HT-29 (cell line): ENCODE measurements at regions not wholly inside any gene's neighbourhood (a gene's known extent, or its start where the extent isn't known, plus 50 kb on each side); places are given as distances from the start of the nearest gene placed in this dataset.
A peak's percentile ranks its signal among the peaks of the same experiment; 100 is the strongest.

Experiments
- DNase-seq: peaks from one replicate; pipeline ENCODE4 v3.0.0-alpha.2; 2015; ENCODE audit warnings: low spot score

DNA sequence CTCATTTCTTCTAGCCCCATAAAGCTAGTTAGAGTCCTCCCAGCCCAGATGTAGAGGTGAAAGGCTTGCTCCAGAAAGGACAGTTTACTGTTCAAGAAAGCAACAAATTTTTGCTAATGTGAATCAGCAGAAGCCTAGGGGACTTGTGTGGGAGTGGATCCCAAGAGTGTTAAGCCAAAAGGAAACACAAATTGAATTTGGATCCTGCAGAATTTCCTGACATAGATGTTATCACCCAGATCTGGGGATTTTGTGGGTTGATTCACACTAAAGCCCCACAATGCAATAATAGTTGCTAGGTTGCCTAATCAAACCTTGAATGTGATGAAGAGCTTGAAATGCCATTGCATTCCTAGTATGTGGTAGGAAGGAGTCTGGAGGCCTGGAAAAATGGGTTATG, 135.2 kb upstream of the HS3ST3A1 start:
- no peak for DNase-seq

- no peak for DNase-seq
Observed at GRCh38 chr17:13740686-13741085, 139.0 kb upstream of the HS3ST3A1 start.

DNA sequence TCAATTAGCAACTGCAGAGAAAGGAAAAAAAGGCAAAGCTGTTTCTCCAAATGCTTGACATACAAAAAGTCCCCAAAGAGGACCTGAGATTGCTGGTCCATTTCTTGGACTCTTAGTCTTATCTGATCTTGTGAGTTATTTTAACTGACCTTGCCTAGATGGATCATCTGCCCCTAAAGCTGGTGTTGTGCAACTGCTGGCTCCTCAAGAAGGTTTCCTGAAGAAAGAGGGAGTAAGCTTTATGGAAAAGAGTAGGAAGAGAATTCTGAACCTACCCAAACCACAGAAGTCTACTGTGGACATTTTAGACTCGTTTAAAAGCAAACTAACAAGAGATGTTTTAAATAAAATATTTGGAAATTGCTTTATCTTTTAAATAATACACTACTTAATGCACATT, 140.0 kb upstream of the HS3ST3A1 start:
- DNase-seq, result no peak

DNA sequence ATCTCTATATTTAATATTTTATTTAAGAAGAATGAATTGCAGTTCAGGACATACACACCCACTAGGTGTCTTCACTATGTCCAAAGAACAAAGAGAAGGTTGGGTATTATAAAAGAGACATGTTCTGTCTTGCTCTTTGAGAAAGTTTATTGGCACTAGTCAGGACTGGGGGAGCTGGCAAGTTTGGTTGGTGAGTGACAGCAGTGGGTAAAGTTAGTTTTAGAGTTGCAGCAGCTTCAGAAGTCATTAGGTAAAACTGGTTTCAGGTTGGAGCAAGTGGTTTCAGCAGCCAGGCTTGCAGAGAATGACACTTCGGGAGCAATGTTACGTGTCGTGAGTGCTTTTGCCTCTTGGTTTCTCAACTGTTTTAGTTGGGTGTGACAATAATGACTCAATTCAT, 142.2 kb upstream of the HS3ST3A1 start:
- DNase-seq, result no peak

GRCh38 chr17:13746404-13746803, 144.7 kb upstream of the HS3ST3A1 start:
- no peak for DNase-seq

- no peak for DNase-seq
Observed at GRCh38 chr17:13749166-13749890, 147.6 kb upstream of the HS3ST3A1 start.

DNA sequence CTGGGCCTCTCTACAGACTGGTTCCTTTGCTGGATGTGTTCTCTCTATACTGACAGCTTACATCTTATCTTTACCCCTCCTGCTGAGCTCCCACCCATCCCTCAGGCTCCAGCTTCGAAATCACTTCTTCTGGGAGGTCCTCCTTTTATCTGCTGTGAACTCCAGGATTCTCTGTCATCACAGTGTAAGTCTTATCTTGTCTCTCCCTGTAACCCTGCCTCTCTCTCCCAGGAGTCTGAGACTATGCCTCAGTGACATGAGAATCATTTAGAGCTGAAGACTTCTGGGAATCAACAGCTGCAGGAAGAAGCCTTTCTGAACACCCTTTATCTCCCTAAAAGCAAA, 148.1 kb upstream of the HS3ST3A1 start:
- DNase-seq, result no peak

DNA sequence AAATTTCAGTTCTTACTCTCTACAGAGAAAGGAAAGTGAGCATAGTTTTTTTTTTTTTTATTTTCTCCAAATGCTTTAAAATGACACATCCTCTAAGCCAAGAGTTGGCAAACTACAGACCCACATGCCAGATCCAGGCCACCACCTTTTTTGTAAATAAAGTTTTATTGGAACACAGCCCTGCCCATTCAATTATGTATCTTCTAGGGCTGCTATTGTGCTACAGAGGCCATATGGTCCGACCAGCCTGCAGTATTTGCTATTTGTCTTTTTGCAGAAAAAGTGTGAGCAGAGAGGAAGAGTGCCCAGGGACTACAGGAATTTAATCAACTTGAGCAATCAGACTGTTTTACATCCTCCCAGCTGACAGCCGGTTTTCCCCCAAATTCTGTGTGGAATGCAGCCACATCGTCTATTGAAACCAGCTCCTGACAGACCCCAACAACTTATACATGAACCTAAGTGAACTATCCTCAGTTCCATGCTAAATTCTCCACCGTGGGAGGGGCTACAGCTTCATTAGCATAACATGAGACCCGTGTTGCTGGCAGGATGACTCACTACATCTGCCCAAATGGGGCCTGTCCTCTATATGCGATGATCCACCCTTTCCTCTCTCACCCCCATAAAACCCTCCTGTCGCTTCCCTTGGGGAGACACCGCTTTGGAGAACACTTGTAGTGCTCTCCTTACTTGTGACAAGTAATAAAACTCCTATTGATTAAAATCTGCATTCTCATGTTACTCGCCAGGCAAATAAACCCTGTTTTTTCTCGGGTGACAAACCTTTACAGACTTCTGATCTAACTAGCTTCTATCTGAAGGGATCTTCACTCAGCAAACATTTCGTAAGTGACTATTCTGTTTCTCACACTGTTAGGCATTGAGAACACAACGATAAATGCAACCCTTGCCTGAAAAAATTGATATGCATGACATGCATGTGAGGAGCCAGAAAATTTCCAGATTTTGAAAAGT, 149.4 kb upstream of the HS3ST3A1 start:
- no peak for DNase-seq

GRCh38 chr17:13753154-13753553, 151.4 kb upstream of the HS3ST3A1 start:
- no peak for DNase-seq

- no peak for DNase-seq
Observed at GRCh38 chr17:13753771-13754170, 152.0 kb upstream of the HS3ST3A1 start.

- DNase-seq, result no peak
Observed at GRCh38 chr17:13755851-13756250, 154.1 kb upstream of the HS3ST3A1 start.

- no peak for DNase-seq
Observed at GRCh38 chr17:13756763-13757162, 155.0 kb upstream of the HS3ST3A1 start.

GRCh38 chr17:13757871-13758270, 156.1 kb upstream of the HS3ST3A1 start:
- DNase-seq, result no peak

DNA sequence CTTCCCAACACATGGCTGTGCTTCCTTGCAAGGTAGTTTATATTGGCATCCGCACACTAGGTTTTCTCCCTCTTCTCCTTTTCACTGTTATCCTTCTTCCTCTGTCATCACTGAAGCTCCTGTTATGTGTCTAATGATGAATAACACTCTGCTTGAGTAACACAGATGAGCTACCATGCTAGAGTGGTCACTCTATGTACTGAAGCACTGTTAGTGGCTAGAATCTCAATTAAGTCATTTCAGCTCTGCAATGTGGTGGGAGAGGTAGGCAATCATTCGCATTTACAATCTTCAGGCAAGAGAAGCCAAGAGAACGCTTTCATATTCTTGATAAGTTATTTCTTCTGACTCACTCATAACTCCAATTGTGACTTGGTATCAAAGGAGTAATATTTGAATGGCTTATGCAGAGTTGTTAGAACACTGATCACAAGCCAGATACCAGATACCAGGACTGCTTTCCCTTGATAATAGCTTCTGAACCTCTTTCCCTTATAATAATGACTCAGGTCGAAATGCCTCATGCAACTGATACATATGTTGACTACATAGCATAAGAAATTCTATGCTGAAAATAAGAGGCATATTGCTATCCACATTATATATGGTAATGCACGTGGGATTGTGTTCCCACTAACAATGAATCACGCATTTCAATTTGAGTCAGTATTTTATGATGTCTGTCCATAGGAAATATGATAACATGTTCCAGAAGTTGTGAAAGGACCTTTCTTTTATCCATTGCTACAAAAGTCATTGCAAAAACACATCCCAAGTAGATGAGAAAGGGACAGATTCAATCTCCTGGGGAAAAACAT, 158.0 kb upstream of the HS3ST3A1 start:
- DNase-seq, result no peak

DNA sequence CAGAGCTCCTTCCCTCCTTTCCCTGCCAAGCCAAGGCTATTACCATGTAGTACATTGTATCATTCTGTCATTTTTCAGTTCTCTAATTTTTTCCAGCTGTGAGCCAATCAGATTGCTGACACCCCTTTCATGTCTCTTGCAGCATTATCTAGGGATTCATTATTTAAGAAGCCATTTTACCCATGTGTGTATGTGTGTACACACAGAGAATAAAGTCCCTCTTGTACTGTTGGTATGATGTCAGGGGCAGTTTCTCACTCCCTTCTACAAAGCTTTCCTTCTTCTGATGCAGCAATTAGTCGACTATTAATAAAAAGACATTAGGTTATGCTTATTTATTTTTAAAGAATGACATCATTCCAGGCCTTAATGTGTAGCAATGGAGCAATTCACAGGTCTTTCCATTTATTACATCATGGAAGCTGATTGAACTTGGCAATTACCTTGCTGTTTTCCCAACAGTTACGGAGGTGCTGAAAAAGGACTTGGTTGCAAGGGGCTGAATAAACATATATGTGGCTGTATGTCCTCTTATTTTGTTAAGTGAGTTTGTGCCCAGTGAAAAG, 159.4 kb upstream of the HS3ST3A1 start:
- no peak for DNase-seq

DNA sequence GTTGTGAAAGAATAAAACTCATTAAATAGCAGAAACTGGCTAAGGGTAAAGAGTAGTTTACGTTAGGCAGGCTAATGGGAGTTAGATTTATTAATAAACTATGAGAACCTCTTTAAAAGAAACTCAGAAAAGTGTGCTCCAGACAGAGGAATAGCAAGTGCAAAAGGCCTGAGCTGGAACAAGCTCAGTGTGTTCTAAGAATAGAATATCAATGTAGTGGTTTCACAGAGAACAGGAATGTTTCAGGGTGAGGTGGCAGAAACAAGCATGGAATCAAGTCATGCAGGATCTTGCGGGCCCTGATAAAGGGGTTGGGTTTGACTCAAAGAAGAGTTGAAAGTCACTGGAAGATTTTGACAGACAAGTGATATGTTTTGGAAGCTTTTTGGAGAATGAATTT, 164.0 kb upstream of the HS3ST3A1 start:
- no peak for DNase-seq

GRCh38 chr17:13770702-13771101, 169.0 kb upstream of the HS3ST3A1 start:
- no peak for DNase-seq

GRCh38 chr17:13775450-13775849, 173.7 kb upstream of the HS3ST3A1 start:
- DNase-seq, result no peak

GRCh38 chr17:13776027-13776551, 174.4 kb upstream of the HS3ST3A1 start:
- peak; percentile 45 for DNase-seq

DNA sequence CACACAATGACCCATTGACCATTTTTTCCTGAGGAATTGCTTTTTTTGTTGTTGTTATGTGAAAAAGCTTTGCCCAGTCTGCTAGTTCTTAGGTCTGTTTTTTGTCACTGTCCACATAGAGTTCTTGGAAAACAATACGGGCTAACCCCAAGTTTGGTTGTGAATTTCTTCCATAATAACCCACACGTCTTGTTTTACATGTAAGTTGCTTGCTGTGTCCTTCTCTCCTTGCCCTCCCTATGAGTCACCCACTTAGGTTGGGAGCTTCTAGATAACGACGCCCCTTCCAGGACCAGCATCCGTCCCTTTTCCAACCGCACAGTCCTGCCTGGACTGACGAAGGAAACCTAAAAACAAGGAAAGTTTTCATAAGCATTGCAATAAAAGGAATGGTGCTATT, 175.3 kb upstream of the HS3ST3A1 start:
- DNase-seq, result peak; percentile 2

DNA sequence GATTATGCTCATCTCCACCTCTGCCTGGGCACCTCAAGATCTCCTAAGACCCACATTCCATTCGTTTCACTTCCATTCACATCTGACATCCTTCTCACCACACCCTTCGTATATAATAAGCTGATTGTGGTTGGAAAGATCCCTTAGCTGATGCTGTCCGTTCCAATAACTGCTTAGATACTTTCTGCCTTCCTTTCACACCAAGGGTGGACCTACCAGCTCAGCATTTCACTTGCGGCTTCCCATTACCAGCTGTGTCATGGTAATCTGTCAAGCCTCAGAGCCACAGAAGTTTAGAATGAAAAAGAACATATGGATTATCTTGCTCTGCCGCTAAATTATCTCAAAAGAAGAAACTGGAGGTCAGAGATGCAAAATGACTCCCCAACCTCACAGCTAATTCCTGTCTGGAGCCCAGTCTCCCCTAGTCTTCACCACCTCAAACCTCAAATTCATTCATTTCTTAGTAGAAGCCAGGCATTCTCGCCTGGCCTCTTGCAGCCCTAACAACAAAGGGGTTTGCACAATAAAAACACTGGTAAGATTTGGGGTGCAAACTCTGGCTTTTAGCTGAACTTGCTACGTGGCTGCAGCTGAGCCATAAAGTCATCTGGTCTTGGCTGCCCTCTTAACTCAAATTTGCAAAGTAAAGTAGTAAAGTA, 182.8 kb upstream of the HS3ST3A1 start:
- DNase-seq, result no peak
